RWPE2 (cell line): ENCODE measurements at regions not wholly inside any gene's neighbourhood (a gene's known extent, or its start where the extent isn't known, plus 50 kb on each side); places are given as distances from the start of the nearest gene placed in this dataset.

Source experiments
- ATAC-seq: fragments of 200-7000 bp; cut with Tn5 transposase; 3 replicates; pipeline ENCODE4 v1.9.1; 2021; ENCODE audit warnings: low read depth
- DNase-seq: peaks from one replicate; pipeline ENCODE4 v3.0.0-alpha.2; 2020; ENCODE audit warnings: low spot score
- H3K27ac ChIP-seq: fragments of 450-650 bp; 2 replicates; pipeline ENCODE4 v1.5.1; 2017; ENCODE audit warnings: mild to moderate bottlenecking; ENCODE audit not compliant: poor library complexity, severe bottlenecking
- H3K27me3 ChIP-seq: fragments of 250-450 bp; sonication (Bioruptor Pico); 2 replicates; pipeline ENCODE4 v1.5.1; 2021; ENCODE audit warnings: mild to moderate bottlenecking, moderate library complexity; ENCODE audit not compliant: insufficient read depth, poor library complexity, severe bottlenecking
- H3K36me3 ChIP-seq: fragments of 250-450 bp; sonication (Bioruptor Pico); 2 replicates; pipeline ENCODE4 v1.5.1; 2020; ENCODE audit warnings: low read depth, mild to moderate bottlenecking, moderate library complexity
- H3K4me1 ChIP-seq: fragments of 250-450 bp; sonication (Bioruptor Pico); 2 replicates; pipeline ENCODE4 v1.5.1; 2021; ENCODE audit warnings: mild to moderate bottlenecking, moderate library complexity; ENCODE audit not compliant: insufficient read depth, poor library complexity, severe bottlenecking
- H3K4me3 ChIP-seq: fragments of 250-450 bp; sonication (Bioruptor Pico); 2 replicates; pipeline ENCODE4 v1.5.1; 2021; ENCODE audit warnings: mild to moderate bottlenecking, moderate library complexity; ENCODE audit not compliant: severe bottlenecking
- H3K9me3 ChIP-seq: fragments of 250-450 bp; sonication (Bioruptor Pico); 2 replicates; pipeline ENCODE4 v1.5.1; 2021; ENCODE audit warnings: mild to moderate bottlenecking, moderate library complexity; ENCODE audit not compliant: severe bottlenecking
- CTCF ChIP-seq: fragments of 450-650 bp; IDR thresholded peaks from one replicate; pipeline ENCODE4 v1.5.1; 2017; ENCODE audit warnings: mild to moderate bottlenecking, moderate library complexity; ENCODE audit not compliant: poor library complexity, severe bottlenecking

- Histone ChIP-seq H3K4me3 (no peak overlapping the region), H3K36me3 (no peaks in the 10 kb centered on the region), H3K4me1 (no peaks in the 10 kb centered on the region), H3K27me3 (no peaks in the 10 kb centered on the region), H3K27ac (no peak overlapping the region), H3K9me3 (no peaks in the 10 kb centered on the region)
- DNase-seq (no peak), ATAC-seq (no peak)
- no peak for TF ChIP-seq CTCF
These were observed 159.6 kb upstream of the TPK1 start for GRCh38 chr7:144995495-144995894.

GRCh38 chr7:144991041-144991440 is 155.2 kb upstream of the TPK1 start:
- no peaks in the 10 kb centered on the region for H3K36me3 ChIP-seq
- DNase-seq (no peak), ATAC-seq (no peak)
- no peak overlapping the region for H3K4me3 ChIP-seq
- H3K27me3 ChIP-seq, result no peaks in the 10 kb centered on the region
- no peaks in the 10 kb centered on the region for H3K4me1 ChIP-seq
- H3K9me3 ChIP-seq, result no peaks in the 10 kb centered on the region
- no peak for TF ChIP-seq CTCF
- no peak overlapping the region for H3K27ac ChIP-seq

DNA sequence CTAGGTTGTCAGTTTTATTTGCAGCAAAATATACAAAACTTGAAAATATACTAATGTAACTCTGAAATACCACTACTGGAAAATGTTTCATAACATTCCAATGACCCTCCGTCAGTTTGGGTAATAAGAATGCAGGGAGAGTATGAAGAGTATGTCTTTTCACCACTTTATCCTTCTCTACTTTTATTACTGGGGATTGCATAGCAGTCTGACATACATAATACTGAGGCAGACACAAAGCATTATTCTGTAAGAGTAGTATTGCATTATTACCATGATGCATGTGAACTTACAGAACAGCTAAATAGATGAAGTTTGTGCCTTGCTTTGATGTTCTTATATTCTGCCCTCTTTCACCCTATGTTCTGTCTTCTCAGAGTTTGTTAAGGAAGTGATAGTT is 151.8 kb upstream of the TPK1 start:
- TF ChIP-seq CTCF, result no peak
- Histone ChIP-seq H3K27me3 (no peaks in the 10 kb centered on the region), H3K36me3 (no peaks in the 10 kb centered on the region), H3K27ac (no peak overlapping the region), H3K4me1 (no peaks in the 10 kb centered on the region), H3K4me3 (no peak overlapping the region), H3K9me3 (no peaks in the 10 kb centered on the region)
- ATAC-seq, result no peak
- DNase-seq, result no peak

DNA sequence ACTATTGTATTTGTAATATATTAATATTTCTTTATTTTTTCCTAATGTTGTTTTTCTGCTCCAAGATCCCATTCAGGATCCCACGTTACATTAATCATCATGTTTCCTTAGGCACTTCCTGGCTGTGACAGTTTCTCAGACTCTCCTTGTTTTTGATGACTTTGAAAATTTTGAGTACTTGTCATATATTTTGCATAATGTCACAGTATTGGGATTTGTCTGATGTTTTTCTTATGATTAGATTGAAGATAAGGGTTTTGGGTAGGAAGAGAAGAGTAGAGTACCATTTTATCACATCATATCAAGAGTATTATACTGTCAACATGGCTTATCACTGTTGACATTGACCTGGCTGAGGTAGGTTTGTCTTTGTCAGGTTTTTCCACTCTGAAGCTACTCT is 146.3 kb upstream of the TPK1 start:
- DNase-seq, result no peak
- Histone ChIP-seq H3K4me3 (no peak overlapping the region), H3K27me3 (no peaks in the 10 kb centered on the region), H3K36me3 (no peaks in the 10 kb centered on the region), H3K27ac (no peak overlapping the region), H3K4me1 (no peaks in the 10 kb centered on the region), H3K9me3 (no peaks in the 10 kb centered on the region)
- TF ChIP-seq CTCF, result no peak
- no peak for ATAC-seq

DNA sequence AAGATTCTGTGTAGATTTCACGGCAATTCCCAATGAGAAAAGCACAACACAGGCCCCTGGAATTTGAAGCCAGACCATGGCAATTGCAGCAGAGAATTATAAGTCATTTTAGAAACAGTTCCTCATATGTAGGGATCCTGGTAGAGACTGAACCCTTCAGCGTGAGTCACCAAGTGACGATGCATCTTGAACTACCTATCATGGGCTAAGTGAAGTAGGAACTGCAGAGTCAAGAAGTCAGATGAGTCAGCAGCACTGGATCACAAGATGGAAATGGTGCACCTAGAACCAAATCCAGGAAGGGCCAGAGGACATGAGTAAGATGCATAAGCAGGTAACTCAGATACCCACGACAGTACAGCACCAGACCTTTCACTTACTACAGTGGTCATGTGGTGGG is 140.0 kb upstream of the TPK1 start:
- H3K4me3 ChIP-seq, result no peak overlapping the region
- H3K27ac ChIP-seq, result no peak overlapping the region
- peaks cover 2% of the 10 kb centered on the region for H3K9me3 ChIP-seq
- TF ChIP-seq CTCF, result no peak
- DNase-seq (no peak), ATAC-seq (no peak)
- H3K27me3 ChIP-seq, result no peaks in the 10 kb centered on the region
- no peaks in the 10 kb centered on the region for H3K36me3 ChIP-seq
- H3K4me1 ChIP-seq, result no peaks in the 10 kb centered on the region
